HCT116 (cell line): ENCODE measurements at regions not wholly inside any gene's neighbourhood (a gene's known extent, or its start where the extent isn't known, plus 50 kb on each side); places are given as distances from the start of the nearest gene placed in this dataset.

Experiments
- ATAC-seq: fragments of 200-7000 bp; cut with Tn5 transposase; 2 replicates; pipeline ENCODE4 v1.9.1; 2020; ENCODE audit warnings: mild to moderate bottlenecking, moderate library complexity
- BruUV-seq: library from RNA; stranded (reverse); fragments of 400-500 nt; replicated peaks from 2 replicates; lab custom pipeline; 2021; lab: Mats Ljungman, UMichigan
- CTCF ChIA-PET: fragments of 300-600 bp; sonication (Branson Sonifier 250); formaldehyde crosslinking; loops from one replicate; lab custom pipeline; 2021; ENCODE audit warnings: antibody characterized with exemption; lab: Charles Lee
- POLR2A ChIA-PET: fragments of 300-600, 350-600 bp; sonication (Branson Sonifier 250); formaldehyde crosslinking; loops from one replicate; lab custom pipeline; 2021; ENCODE audit warnings: antibody characterized with exemption; lab: Charles Lee
- RAD21 ChIA-PET, 2 experiments: fragments of 300-600 bp; sonication (Branson Sonifier 250); formaldehyde crosslinking; loops; one replicate each; lab custom pipeline; 2023; ENCODE audit warnings: low total read pairs in 2 of 2; ENCODE audit not compliant: uncharacterized antibody in 2 of 2, unreplicated experiment in 2 of 2, low non-redundant PET in 1 of 2; lab: Charles Lee
- DNase-seq: peaks from one replicate; pipeline ENCODE4 v3.0.0-alpha.2; 2010; ENCODE audit warnings: low read depth, low spot score
- H2AFZ ChIP-seq: fragments of 200-600 bp; shearing (Covaris generic), sonication (generic); 2 replicates; pipeline ENCODE4 v1.6.1; 2017; ENCODE audit warnings: low read depth, mixed run types, mixed read lengths, antibody characterized with exemption, low read length; ENCODE audit not compliant: poor library complexity, severe bottlenecking
- H3K27ac ChIP-seq: 2 replicates; pipeline ENCODE4 v1.5.1; 2012; ENCODE audit warnings: low read depth, low read length
- H3K27me3 ChIP-seq: fragments of 200-600 bp; sonication (generic); 2 replicates; pipeline ENCODE4 v1.6.1; 2016; ENCODE audit warnings: mixed run types, low read length, mixed read lengths; ENCODE audit not compliant: insufficient read depth
- H3K36me3 ChIP-seq, 2 experiments: fragments of 200-500 bp in 1 of 2; fragments of 200-600 bp in 1 of 2; sonication (Bioruptor generic) in 1 of 2; sonication (generic) in 1 of 2; 2 replicates each; pipeline versions ENCODE4 v1.5.1 to v1.6.1; 2014 to 2016; ENCODE audit warnings: low read length in 2 of 2, inconsistent platforms in 1 of 2, mixed read lengths in 1 of 2, mixed run types in 1 of 2; ENCODE audit not compliant: insufficient read depth in 2 of 2, control insufficient read depth in 1 of 2
- H3K4me1 ChIP-seq, 2 experiments: fragments of 200-600 bp in 1 of 2; sonication (generic) in 1 of 2; 2 replicates each; pipeline versions ENCODE4 v1.5.1 to v1.6.1; 2012 to 2017; ENCODE audit warnings: low read length in 2 of 2, inconsistent platforms in 1 of 2, mild to moderate bottlenecking in 1 of 2, mixed read lengths in 1 of 2, mixed run types in 1 of 2, moderate library complexity in 1 of 2; ENCODE audit not compliant: insufficient read depth in 2 of 2, control insufficient read depth in 1 of 2
- H3K4me2 ChIP-seq: fragments of 200-600 bp; sonication (generic); 2 replicates; pipeline ENCODE4 v1.6.1; 2017; ENCODE audit warnings: mixed run types, low read length, mixed read lengths
- H3K4me3 ChIP-seq, 2 experiments: fragments of 200-600 bp in 1 of 2; sonication (generic) in 1 of 2; replicated peaks in 1 of 2; 2 replicates each; pipeline ENCODE4 v1.5.1; 2011 to 2016; ENCODE audit warnings: low read length in 2 of 2, control low read depth in 1 of 2, low read depth in 1 of 2, mild to moderate bottlenecking in 1 of 2, mixed read lengths in 1 of 2, mixed run types in 1 of 2
- H3K79me2 ChIP-seq: fragments of 200-600 bp; sonication (generic); 2 replicates; pipeline ENCODE4 v1.6.1; 2017; ENCODE audit warnings: mild to moderate bottlenecking, mixed run types, low read length, moderate library complexity, mixed read lengths; ENCODE audit not compliant: insufficient read depth
- H3K9ac ChIP-seq: fragments of 200-600 bp; sonication (generic); 2 replicates; pipeline ENCODE4 v1.6.1; 2016; ENCODE audit warnings: low read length, mixed read lengths
- H3K9me2 ChIP-seq: fragments of 200-600 bp; sonication (generic), shearing (Covaris generic); 2 replicates; pipeline ENCODE4 v1.6.1; 2017; ENCODE audit warnings: mixed run types, mild to moderate bottlenecking, moderate library complexity; ENCODE audit not compliant: insufficient read depth
- H3K9me3 ChIP-seq, 2 experiments: fragments of 200-500 bp in 1 of 2; fragments of 200-600 bp in 1 of 2; sonication (Bioruptor generic) in 1 of 2; sonication (generic) in 1 of 2; 2 replicates each; pipeline ENCODE4 v1.6.1; 2014 to 2017; ENCODE audit warnings: low read length in 2 of 2, mixed read lengths in 2 of 2, inconsistent platforms in 1 of 2, low read depth in 1 of 2, mild to moderate bottlenecking in 1 of 2, mixed run types in 1 of 2, moderate library complexity in 1 of 2; ENCODE audit not compliant: control insufficient read depth in 1 of 2, insufficient read depth in 1 of 2
- H4K20me1 ChIP-seq: fragments of 200-600 bp; sonication (generic), shearing (Covaris generic); 2 replicates; pipeline ENCODE4 v1.6.1; 2017; ENCODE audit warnings: mixed run types, mild to moderate bottlenecking, moderate library complexity; ENCODE audit not compliant: insufficient read depth
- CBX3 ChIP-seq: IDR thresholded peaks from 2 replicates; pipeline ENCODE4 v1.6.1; 2012; ENCODE audit warnings: low read depth
- CEBPB ChIP-seq: IDR thresholded peaks from 2 replicates; pipeline ENCODE4 v1.6.1; 2012; ENCODE audit warnings: low read depth
- EGR1 ChIP-seq: IDR thresholded peaks from 2 replicates; pipeline ENCODE4 v1.6.1; 2012; ENCODE audit warnings: low read depth
- ELF1 ChIP-seq: IDR thresholded peaks from 2 replicates; pipeline ENCODE4 v1.6.1; 2012; ENCODE audit warnings: low read depth, borderline replicate concordance
- EZH2 ChIP-seq: fragments of 200-600 bp; sonication (generic); IDR thresholded peaks from 2 replicates; pipeline ENCODE4 v1.6.1; 2017; ENCODE audit warnings: antibody characterized with exemption, mixed run types
- EZH2phosphoT487 ChIP-seq: fragments of 200-600 bp; IDR thresholded peaks from 2 replicates; pipeline ENCODE4 v1.6.1; 2018; ENCODE audit warnings: antibody characterized with exemption, borderline replicate concordance
- FOSL1 ChIP-seq: IDR thresholded peaks from 2 replicates; pipeline ENCODE4 v1.6.1; 2012; ENCODE audit warnings: low read depth
- JUND ChIP-seq: IDR thresholded peaks from 2 replicates; pipeline ENCODE4 v1.6.1; 2012
- POLR2A ChIP-seq: IDR thresholded peaks from 2 replicates; pipeline ENCODE4 v1.7.0; 2011; ENCODE audit warnings: borderline replicate concordance; ENCODE audit not compliant: insufficient read depth, insufficient read length; ENCODE audit errors: extremely low read depth
- POLR2AphosphoS5 ChIP-seq: IDR thresholded peaks from 2 replicates; pipeline ENCODE4 v1.6.1; 2011; ENCODE audit warnings: mild to moderate bottlenecking, low read depth, low read length, moderate library complexity
- RAD21 ChIP-seq: IDR thresholded peaks from 2 replicates; pipeline ENCODE4 v1.6.1; 2012; ENCODE audit warnings: low read depth, mild to moderate bottlenecking
- SP1 ChIP-seq: IDR thresholded peaks from 2 replicates; pipeline ENCODE4 v1.6.1; 2012; ENCODE audit warnings: low read depth
- TCF7L2 ChIP-seq: IDR thresholded peaks from 2 replicates; pipeline ENCODE4 v1.7.0; 2011; ENCODE audit warnings: borderline replicate concordance, inconsistent platforms; ENCODE audit not compliant: insufficient read depth, insufficient read length; ENCODE audit errors: extremely low read depth
- ZFX ChIP-seq: fragments of 450-650 bp; IDR thresholded peaks from 2 replicates; pipeline ENCODE4 v1.6.1; 2017
- ZNF274 ChIP-seq: fragments of 200-500 bp; sonication (Bioruptor generic); IDR thresholded peaks from 2 replicates; pipeline ENCODE4 v1.6.1; 2014; ENCODE audit warnings: mild to moderate bottlenecking, low read depth, low read length, inconsistent platforms
- intact Hi-C: fragments of 100-400 bp; cut with micrococcal nuclease; formaldehyde crosslinking; loops from 2 replicates; pipeline ENCODE4 v1.10.0; 2022
- TF ChIP-seq, protein P1 (sequence below): IDR thresholded peaks from 2 replicates; pipeline ENCODE4 v1.6.1; 2012
- TF ChIP-seq, protein P2 (sequence below): IDR thresholded peaks from 2 replicates; pipeline ENCODE4 v1.6.1; 2011; ENCODE audit warnings: mild to moderate bottlenecking, low read length, moderate library complexity; ENCODE audit not compliant: insufficient replicate concordance; ENCODE audit errors: extremely low read depth
- TF ChIP-seq, protein P3 (sequence below): IDR thresholded peaks from 2 replicates; pipeline ENCODE4 v1.6.1; 2012; ENCODE audit warnings: low read depth
- TF ChIP-seq, protein P4 (sequence below), 3 experiments: fragments of 200-600 bp in 1 of 3; sonication (generic) in 1 of 3; IDR thresholded peaks in 2 of 3; conservative IDR thresholded peaks in 1 of 3; 2 replicates each; pipeline ENCODE4 v1.5.1; 2012 to 2017; ENCODE audit warnings: low read depth in 2 of 3, low read length in 2 of 3, antibody characterized with exemption in 1 of 3, borderline replicate concordance in 1 of 3, control low read depth in 1 of 3, mild to moderate bottlenecking in 1 of 3, mixed read lengths in 1 of 3, mixed run types in 1 of 3, moderate library complexity in 1 of 3; ENCODE audit not compliant: insufficient read depth in 1 of 3

DNA sequence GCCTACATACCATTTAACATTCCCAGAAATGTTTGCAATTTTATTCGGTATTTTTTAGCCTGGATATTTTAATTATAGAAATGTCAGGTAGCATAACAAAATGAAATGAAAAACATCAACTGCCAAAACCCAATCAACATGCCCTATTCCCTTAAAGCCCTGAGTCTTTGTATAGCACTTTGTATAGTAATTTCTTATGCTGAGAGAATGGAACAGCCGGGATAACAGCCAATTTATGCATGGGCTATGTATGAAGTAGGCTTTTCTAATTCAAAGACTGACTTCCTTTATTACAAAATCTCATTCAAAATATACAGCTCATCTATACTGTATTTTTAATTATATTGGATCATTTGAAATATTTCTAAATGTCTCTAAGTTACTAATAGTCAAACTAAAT is 513.0 kb upstream of the NAALADL2 start (continued):
- TF ChIP-seq POLR2AphosphoS5 (no peak), EZH2phosphoT487 (no peak), ZNF274 (no peak), FOSL1 (no peak)

DNA sequence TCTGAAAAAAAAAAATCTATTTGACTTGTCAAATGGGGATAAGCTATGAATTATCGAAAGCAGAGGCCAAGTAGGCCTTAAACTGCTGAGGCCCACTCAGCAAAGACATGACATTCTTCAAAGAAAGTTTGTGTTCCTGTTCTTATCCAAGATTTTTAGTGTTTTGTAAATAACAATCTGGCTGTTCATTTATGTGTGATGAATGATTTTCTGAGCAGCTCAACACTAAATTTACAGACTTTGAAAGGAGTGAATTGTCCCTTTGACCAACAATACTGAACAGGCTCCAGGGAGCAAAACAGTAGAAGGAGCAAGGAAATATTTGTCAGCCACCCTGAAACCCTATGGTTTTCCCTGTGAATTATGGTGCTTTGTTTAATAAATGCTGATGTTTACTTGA is 512.6 kb upstream of the NAALADL2 start:
- intact Hi-C loops: no loop called here
- RAD21 ChIA-PET: no interaction called here
- no peak for DNase-seq
- Histone ChIP-seq H4K20me1 (no peaks in the 10 kb centered on the region), H3K9me2 (no peaks in the 10 kb centered on the region), H3K79me2 (no peaks in the 10 kb centered on the region)
- no peak for TF ChIP-seq ZFX
- no peak for TF ChIP-seq FOSL1
- TF ChIP-seq, protein P1, sequence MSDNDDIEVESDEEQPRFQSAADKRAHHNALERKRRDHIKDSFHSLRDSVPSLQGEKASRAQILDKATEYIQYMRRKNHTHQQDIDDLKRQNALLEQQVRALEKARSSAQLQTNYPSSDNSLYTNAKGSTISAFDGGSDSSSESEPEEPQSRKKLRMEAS: no peak
- TF ChIP-seq CBX3: no peak
- TF ChIP-seq SP1: no peak
- no peak for TF ChIP-seq EGR1
- TF ChIP-seq, protein P2, sequence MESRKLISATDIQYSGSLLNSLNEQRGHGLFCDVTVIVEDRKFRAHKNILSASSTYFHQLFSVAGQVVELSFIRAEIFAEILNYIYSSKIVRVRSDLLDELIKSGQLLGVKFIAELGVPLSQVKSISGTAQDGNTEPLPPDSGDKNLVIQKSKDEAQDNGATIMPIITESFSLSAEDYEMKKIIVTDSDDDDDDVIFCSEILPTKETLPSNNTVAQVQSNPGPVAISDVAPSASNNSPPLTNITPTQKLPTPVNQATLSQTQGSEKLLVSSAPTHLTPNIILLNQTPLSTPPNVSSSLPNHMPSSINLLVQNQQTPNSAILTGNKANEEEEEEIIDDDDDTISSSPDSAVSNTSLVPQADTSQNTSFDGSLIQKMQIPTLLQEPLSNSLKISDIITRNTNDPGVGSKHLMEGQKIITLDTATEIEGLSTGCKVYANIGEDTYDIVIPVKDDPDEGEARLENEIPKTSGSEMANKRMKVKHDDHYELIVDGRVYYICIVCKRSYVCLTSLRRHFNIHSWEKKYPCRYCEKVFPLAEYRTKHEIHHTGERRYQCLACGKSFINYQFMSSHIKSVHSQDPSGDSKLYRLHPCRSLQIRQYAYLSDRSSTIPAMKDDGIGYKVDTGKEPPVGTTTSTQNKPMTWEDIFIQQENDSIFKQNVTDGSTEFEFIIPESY: no peak
- TF ChIP-seq CEBPB: no peak
- TF ChIP-seq POLR2A: no peak
- no peak for TF ChIP-seq POLR2AphosphoS5
- no peak for TF ChIP-seq EZH2
- no peak for TF ChIP-seq TCF7L2
- TF ChIP-seq, protein P3, sequence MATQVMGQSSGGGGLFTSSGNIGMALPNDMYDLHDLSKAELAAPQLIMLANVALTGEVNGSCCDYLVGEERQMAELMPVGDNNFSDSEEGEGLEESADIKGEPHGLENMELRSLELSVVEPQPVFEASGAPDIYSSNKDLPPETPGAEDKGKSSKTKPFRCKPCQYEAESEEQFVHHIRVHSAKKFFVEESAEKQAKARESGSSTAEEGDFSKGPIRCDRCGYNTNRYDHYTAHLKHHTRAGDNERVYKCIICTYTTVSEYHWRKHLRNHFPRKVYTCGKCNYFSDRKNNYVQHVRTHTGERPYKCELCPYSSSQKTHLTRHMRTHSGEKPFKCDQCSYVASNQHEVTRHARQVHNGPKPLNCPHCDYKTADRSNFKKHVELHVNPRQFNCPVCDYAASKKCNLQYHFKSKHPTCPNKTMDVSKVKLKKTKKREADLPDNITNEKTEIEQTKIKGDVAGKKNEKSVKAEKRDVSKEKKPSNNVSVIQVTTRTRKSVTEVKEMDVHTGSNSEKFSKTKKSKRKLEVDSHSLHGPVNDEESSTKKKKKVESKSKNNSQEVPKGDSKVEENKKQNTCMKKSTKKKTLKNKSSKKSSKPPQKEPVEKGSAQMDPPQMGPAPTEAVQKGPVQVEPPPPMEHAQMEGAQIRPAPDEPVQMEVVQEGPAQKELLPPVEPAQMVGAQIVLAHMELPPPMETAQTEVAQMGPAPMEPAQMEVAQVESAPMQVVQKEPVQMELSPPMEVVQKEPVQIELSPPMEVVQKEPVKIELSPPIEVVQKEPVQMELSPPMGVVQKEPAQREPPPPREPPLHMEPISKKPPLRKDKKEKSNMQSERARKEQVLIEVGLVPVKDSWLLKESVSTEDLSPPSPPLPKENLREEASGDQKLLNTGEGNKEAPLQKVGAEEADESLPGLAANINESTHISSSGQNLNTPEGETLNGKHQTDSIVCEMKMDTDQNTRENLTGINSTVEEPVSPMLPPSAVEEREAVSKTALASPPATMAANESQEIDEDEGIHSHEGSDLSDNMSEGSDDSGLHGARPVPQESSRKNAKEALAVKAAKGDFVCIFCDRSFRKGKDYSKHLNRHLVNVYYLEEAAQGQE: no peak
- no peak for TF ChIP-seq ELF1
- TF ChIP-seq, protein P4, sequence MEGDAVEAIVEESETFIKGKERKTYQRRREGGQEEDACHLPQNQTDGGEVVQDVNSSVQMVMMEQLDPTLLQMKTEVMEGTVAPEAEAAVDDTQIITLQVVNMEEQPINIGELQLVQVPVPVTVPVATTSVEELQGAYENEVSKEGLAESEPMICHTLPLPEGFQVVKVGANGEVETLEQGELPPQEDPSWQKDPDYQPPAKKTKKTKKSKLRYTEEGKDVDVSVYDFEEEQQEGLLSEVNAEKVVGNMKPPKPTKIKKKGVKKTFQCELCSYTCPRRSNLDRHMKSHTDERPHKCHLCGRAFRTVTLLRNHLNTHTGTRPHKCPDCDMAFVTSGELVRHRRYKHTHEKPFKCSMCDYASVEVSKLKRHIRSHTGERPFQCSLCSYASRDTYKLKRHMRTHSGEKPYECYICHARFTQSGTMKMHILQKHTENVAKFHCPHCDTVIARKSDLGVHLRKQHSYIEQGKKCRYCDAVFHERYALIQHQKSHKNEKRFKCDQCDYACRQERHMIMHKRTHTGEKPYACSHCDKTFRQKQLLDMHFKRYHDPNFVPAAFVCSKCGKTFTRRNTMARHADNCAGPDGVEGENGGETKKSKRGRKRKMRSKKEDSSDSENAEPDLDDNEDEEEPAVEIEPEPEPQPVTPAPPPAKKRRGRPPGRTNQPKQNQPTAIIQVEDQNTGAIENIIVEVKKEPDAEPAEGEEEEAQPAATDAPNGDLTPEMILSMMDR (IDR thresholded peaks at IDR 0.05 in 2 of 3, conservative IDR thresholded peaks at IDR 0.05 in 1 of 3; ENCODE audit: borderline replicate concordance in 1 of 3, insufficient read depth in 1 of 3, low read depth in 2 of 3, low read length in 2 of 3): no peak
- no peak for TF ChIP-seq RAD21
- no peak for TF ChIP-seq JUND
- TF ChIP-seq, all 23 proteins: peak for 0
- no peak for ATAC-seq
- no peak overlapping the region for H2AFZ ChIP-seq
- BruUV-seq: no TSS peak
- H3K4me3 ChIP-seq: no peak overlapping the region
- POLR2A ChIA-PET: no interaction called here
- H3K4me2 ChIP-seq: no peak overlapping the region
- H3K27me3 ChIP-seq: no peaks in the 10 kb centered on the region
- no peak overlapping the region for H3K27ac ChIP-seq
- CTCF ChIA-PET: no interaction called here
- H3K36me3 ChIP-seq: no peaks in the 10 kb centered on the region
- no peak overlapping the region for H3K9ac ChIP-seq
- no peaks in the 10 kb centered on the region for H3K9me3 ChIP-seq
- no peaks in the 10 kb centered on the region for H3K4me1 ChIP-seq
